Activated naive CD8-positive, alpha-beta T cell (primary cell): ENCODE measurements at regions not wholly inside any gene's neighbourhood (a gene's known extent, or its start where the extent isn't known, plus 50 kb on each side); places are given as distances from the start of the nearest gene placed in this dataset.

Experiments
- H3K27ac Mint-ChIP-seq: one replicate; pipeline ENCODE4 v1.8.0; 2021; ENCODE audit warnings: mixed read lengths
- H3K27me3 Mint-ChIP-seq: one replicate; pipeline ENCODE4 v1.8.0; 2021; ENCODE audit warnings: mixed read lengths
- H3K36me3 Mint-ChIP-seq: one replicate; pipeline ENCODE4 v1.8.0; 2021; ENCODE audit warnings: mixed read lengths
- H3K4me1 Mint-ChIP-seq: one replicate; pipeline ENCODE4 v1.8.0; 2021; ENCODE audit warnings: low read depth, mixed read lengths
- H3K4me3 Mint-ChIP-seq: one replicate; pipeline ENCODE4 v1.8.0; 2021; ENCODE audit warnings: mild to moderate bottlenecking, mixed read lengths
- H3K9me3 Mint-ChIP-seq: one replicate; pipeline ENCODE4 v1.8.0; 2021; ENCODE audit warnings: low read depth, mixed read lengths

DNA sequence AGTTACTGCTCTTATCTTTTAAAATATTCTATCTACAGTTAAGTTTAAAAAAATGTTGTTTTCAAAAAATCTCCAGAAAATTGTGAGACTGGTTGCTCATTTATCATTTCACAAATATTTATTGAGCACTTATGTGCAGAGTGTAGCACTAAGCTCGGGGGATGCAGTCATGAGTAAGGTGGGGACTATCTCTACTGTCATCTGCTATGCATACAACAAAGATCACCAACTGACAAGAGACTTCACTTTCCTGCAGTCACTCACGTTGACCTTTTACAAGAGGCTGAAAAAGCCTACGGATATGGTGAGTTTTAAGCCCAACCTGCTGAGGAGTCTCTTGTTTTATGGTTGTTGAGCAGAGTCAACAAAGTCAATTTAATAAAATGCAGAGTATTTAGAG, 392.5 kb downstream of the KLF12 start:
- Mint-ChIP-seq H3K9me3 (no peaks in the 10 kb centered on the region), H3K27me3 (no peaks in the 10 kb centered on the region), H3K4me3 (no peak overlapping the region), H3K4me1 (peaks cover 51% of the 10 kb centered on the region), H3K27ac (peak overlapping the region; percentile 81), H3K36me3 (peaks cover 10% of the 10 kb centered on the region)

DNA sequence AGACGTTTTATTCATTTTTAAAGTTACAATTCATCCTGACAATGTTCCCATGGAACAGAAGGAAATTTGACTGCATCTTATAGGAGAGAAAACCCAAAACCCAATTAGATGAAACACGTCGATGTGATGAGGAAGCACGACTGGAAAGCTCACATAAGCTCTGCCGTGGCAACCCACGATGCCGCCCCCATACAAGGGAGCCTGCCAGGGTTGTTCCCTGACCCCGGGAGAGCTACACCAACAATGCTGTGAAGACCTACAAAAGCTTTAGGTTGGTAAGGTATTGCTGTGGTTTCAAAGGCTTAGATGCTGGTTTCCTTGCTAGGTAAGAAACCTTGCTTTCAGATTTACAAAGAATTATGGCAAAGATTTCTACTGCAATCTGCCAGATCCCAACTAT, 393.1 kb downstream of the KLF12 start:
- Mint-ChIP-seq H3K27ac (peak overlapping the region; percentile 35), H3K4me1 (peaks cover 50% of the 10 kb centered on the region), H3K36me3 (peaks cover 12% of the 10 kb centered on the region), H3K9me3 (no peaks in the 10 kb centered on the region), H3K27me3 (no peaks in the 10 kb centered on the region), H3K4me3 (peak overlapping the region; percentile 65)

DNA sequence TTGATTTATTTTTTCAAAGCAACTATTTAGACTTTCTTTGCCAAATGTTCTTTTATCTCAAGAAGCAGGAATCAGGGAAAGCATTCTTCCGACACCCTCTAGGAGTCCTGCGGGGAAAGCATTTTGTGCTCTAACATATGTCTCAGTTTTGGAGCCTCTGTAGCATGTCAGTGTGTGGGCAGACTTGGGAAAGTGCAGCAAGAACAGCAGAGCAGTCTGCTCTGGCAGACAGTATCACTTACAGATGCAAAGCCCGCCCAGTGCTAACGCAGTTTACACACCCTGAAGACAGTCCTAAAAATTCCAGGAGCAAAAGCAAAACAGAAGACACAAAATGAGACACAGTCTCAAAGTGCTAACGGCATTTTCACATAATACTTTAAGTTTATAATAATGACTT, 393.5 kb downstream of the KLF12 start:
- H3K27ac Mint-ChIP-seq = peak overlapping the region; percentile 35
- peak overlapping the region; percentile 65 for H3K4me3 Mint-ChIP-seq
- H3K9me3 Mint-ChIP-seq = no peaks in the 10 kb centered on the region
- H3K36me3 Mint-ChIP-seq = peaks cover 14% of the 10 kb centered on the region
- peaks cover 46% of the 10 kb centered on the region for H3K4me1 Mint-ChIP-seq
- H3K27me3 Mint-ChIP-seq = no peaks in the 10 kb centered on the region

DNA sequence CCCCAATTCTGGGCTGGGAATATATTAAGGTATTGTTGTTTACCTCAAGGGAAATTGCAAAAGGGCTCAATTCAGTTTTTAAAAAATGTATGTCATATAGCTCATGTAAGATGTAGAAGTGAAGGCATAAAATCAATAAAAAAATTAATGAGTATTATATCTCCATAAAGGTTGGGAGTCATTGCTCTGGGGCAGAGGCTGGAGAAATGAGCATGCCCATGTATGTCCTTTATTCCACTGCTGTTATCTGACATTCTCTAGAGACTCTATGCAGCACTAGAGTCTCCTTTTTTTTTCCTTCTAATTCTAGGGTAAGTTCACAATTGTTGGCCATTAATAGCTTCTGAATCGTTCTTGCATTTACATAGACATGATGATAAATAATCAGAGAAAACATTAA, 394.8 kb downstream of the KLF12 start:
- Mint-ChIP-seq H3K9me3 (no peaks in the 10 kb centered on the region), H3K4me3 (no peak overlapping the region), H3K4me1 (peaks cover 44% of the 10 kb centered on the region), H3K27ac (no peak overlapping the region), H3K36me3 (peaks cover 17% of the 10 kb centered on the region), H3K27me3 (no peaks in the 10 kb centered on the region)

DNA sequence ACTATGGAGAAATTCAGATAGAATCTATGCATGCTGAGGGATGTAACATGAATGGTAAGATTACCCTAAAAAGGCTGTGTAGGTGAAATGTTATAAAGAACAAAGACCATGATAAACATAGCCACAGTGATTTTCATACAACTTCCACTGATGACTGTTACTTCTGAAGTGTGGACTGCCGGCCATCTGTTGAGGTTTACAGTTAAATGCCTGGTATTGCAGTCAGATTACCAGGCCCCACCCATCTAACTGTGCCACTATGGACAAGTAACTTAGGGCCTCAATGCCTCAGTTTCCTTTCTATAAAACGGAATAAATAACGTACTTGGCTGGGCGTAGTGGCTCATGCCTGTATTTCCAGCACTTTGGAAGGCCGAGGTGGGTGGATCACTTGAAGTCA, 395.6 kb downstream of the KLF12 start:
- H3K4me1 Mint-ChIP-seq = peaks cover 41% of the 10 kb centered on the region
- no peak overlapping the region for H3K4me3 Mint-ChIP-seq
- no peak overlapping the region for H3K27ac Mint-ChIP-seq
- peaks cover 16% of the 10 kb centered on the region for H3K36me3 Mint-ChIP-seq
- H3K9me3 Mint-ChIP-seq = no peaks in the 10 kb centered on the region
- no peaks in the 10 kb centered on the region for H3K27me3 Mint-ChIP-seq

DNA sequence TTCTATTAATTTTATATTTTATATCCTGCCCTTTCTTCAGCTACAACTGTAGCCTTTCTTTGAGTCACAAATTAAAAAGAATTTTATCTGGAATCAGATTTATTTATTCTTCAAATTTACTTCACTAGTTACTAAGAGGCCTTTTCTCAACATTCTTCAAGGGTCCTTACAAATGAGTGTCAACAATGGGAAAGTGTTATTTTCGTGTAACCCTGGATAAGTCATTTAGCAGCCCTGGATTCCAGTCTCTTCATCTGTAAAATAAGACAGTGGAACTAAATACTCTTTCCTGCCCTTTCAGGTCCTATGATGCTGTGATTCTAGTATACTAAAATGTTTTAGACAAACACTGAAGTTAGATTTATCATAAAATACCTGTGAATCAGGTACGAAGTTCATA, 397.0 kb downstream of the KLF12 start:
- Mint-ChIP-seq H3K27me3 (no peaks in the 10 kb centered on the region), H3K27ac (no peak overlapping the region), H3K9me3 (no peaks in the 10 kb centered on the region), H3K4me1 (peaks cover 33% of the 10 kb centered on the region), H3K4me3 (no peak overlapping the region), H3K36me3 (peaks cover 15% of the 10 kb centered on the region)

DNA sequence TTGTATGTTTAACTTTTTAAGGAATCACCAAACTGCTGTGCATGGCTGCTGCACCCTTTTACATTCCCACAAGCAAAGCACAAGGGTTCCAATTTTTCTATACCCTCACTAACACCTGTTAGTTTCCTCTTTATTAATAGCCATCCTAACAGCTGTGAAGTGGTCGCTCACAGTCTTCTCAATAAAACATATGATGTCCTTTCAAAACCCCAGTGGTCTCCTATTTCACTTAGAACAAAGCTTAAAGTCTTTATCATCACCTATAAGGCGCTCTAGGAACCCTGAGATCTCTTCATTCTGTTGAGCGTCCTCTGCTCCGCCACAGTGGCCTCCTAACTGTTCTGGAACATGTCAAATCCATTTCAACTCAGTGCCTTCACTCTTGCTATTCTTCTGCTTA, 400.5 kb downstream of the KLF12 start:
- Mint-ChIP-seq H3K4me1 (peaks cover 19% of the 10 kb centered on the region), H3K27me3 (no peaks in the 10 kb centered on the region), H3K4me3 (no peak overlapping the region), H3K36me3 (peaks cover 21% of the 10 kb centered on the region), H3K27ac (no peak overlapping the region), H3K9me3 (no peaks in the 10 kb centered on the region)

DNA sequence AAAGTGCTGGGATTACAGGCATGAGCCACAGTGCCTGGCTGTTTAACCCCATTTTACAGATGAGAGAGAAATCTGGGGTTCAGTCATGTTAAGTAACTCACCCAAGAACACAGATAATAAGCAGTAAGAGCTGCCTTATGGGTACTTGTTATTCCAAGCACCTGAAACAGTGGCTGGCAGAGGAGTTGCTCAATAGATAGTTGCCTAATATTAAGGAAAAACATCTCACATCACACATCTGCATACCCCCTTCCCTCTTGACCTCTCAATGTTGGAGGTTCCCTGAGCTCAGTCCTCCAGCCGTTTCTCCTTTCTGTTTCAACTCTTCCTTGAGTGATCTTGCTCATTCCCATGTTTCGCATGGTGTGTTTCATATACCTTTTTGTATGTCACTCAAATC, 401.9 kb downstream of the KLF12 start:
- Mint-ChIP-seq H3K27ac (peak overlapping the region; percentile 46), H3K9me3 (no peaks in the 10 kb centered on the region), H3K4me1 (peaks cover 19% of the 10 kb centered on the region), H3K27me3 (no peaks in the 10 kb centered on the region), H3K36me3 (peaks cover 28% of the 10 kb centered on the region), H3K4me3 (no peak overlapping the region)

DNA sequence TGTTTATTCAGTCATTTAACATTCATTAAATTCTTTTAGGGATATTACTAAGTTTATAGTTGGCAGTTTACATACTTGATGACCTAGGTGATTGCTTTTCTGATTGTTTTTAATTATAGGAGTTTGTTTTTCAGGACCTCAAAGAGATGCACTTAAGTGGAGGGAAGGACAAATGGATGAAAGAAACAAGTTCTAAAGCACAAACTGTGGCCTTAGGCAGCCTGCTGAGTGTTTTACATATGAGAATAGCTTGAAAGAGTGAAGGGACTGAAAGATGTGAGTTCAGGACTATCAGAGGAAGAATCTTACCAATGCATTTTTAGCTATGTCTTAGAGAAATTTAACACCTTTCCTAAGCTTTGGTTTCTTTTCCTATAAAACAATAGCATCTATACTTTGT, 402.6 kb downstream of the KLF12 start:
- H3K27ac Mint-ChIP-seq = no peak overlapping the region
- no peaks in the 10 kb centered on the region for H3K27me3 Mint-ChIP-seq
- H3K4me1 Mint-ChIP-seq = peaks cover 19% of the 10 kb centered on the region
- peaks cover 35% of the 10 kb centered on the region for H3K36me3 Mint-ChIP-seq
- H3K9me3 Mint-ChIP-seq = no peaks in the 10 kb centered on the region
- no peak overlapping the region for H3K4me3 Mint-ChIP-seq

DNA sequence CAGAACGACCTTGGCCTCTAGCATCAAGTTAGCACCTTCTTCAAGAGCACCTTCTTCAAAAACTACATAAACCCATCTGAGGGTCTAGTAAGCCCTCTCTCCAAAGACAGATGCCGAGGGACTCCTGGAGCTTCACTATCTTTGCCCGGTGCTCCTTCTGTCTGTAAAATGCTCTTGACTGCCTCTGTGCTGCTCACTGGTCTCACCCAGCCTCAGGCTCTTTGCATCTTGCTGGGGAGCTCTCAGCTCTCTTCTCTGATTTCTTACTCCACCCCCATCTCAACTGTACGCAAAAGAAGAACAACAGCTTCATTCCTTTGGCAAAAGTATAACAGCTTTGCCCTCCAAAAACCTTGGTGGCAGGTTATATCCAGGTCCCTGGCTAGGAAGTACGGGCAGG, 404.2 kb downstream of the KLF12 start:
- peaks cover 28% of the 10 kb centered on the region for H3K36me3 Mint-ChIP-seq
- no peak overlapping the region for H3K27ac Mint-ChIP-seq

DNA sequence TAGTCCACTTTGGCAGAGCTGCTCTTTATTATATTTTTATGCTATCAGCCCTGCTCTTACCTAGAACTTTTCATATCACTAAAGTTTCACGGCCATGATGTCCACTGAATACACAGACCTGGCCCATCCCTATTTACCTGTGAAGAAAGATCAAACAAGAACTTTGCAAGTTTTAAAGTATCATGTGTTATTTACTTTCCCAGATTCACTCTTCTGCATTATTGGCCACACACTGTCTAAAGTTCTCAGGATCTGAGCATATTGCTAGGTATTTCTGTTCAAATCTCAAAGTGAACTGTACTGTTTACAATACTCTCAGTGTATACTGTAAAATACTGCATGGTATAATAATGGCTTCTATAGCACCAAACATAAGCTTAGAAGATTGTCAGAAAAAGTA, 405.2 kb downstream of the KLF12 start:
- Mint-ChIP-seq H3K27me3 (no peaks in the 10 kb centered on the region), H3K4me1 (peaks cover 15% of the 10 kb centered on the region), H3K36me3 (peaks cover 30% of the 10 kb centered on the region), H3K4me3 (no peak overlapping the region), H3K9me3 (no peaks in the 10 kb centered on the region), H3K27ac (no peak overlapping the region)

More for the DNA sequence above, 404.2 kb downstream of the KLF12 start:
- H3K4me3 Mint-ChIP-seq = no peak overlapping the region
- no peaks in the 10 kb centered on the region for H3K9me3 Mint-ChIP-seq
- peaks cover 15% of the 10 kb centered on the region for H3K4me1 Mint-ChIP-seq
- no peaks in the 10 kb centered on the region for H3K27me3 Mint-ChIP-seq

DNA sequence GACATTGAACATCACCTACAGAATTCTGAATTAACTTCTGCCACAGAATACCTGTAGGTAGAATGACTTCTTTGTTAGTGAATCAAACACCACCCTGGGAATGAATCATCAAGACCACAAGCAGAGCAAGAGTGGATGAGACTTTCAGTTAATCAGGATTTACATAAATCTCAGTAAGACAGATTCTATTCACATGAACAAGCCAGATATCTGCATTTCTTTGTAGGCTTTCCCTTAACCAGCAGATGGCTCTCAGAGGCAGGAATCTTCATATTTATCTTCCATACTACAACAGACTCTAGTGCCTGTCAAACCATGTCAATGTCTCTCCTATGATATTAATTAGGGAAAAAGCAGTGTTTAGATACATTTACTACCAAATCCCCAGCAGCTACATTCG, 412.1 kb downstream of the KLF12 start:
- H3K9me3 Mint-ChIP-seq = no peaks in the 10 kb centered on the region
- peaks cover 19% of the 10 kb centered on the region for H3K36me3 Mint-ChIP-seq
- no peaks in the 10 kb centered on the region for H3K27me3 Mint-ChIP-seq
- H3K27ac Mint-ChIP-seq = no peak overlapping the region
- no peak overlapping the region for H3K4me3 Mint-ChIP-seq
- peaks cover 39% of the 10 kb centered on the region for H3K4me1 Mint-ChIP-seq

DNA sequence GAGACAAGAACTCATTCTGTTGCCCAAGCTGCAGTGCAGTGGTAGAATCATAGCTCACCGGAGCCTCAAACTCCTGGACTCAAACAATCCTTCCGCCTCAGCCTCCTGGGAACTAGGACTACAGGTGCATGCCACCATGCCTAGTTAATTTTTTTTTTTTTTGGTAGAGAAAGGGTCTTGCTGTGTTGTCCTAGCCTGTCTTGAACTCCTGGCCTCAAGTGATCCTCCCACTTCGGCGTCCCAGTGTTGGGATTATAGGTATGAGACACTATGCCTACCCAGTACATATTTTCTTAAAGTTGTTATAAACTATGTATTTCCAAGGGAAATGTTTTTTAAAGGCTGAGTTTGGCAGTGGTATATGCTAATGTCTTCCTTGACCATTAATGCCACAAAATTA, 412.6 kb downstream of the KLF12 start:
- Mint-ChIP-seq H3K4me1 (peaks cover 44% of the 10 kb centered on the region), H3K36me3 (peaks cover 14% of the 10 kb centered on the region), H3K4me3 (no peak overlapping the region), H3K9me3 (no peaks in the 10 kb centered on the region), H3K27me3 (no peaks in the 10 kb centered on the region), H3K27ac (no peak overlapping the region)

DNA sequence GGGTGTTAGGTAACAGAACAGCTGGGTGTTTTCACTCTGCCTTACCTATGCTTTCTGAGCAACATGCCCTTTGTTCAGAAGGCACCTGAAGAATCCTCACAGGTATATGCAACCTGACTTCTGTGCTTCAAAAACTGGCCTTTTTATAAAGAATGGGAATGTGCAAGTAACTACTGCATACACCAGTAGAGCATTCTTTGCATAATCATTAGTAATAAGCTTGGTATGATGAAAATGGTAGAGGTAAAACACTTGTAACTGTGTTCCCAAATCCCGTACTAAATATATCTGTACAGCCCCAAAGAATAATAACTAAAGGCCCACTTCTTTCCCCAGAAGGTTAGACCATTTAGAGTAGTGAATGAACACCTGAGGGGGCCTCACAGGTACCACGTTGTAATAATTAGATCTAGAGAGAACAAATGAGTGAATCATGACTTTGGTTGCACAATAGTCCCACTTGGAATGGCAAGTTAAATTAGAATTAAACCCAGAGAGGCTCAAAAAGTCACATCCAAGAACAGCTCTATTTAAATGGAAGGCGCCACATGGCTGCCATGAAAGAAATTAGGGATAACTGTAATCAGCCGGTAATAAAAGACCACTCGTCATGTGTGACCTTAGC, 413.9 kb downstream of the KLF12 start:
- Mint-ChIP-seq H3K4me1 (peaks cover 56% of the 10 kb centered on the region), H3K27ac (no peak overlapping the region), H3K36me3 (peaks cover 15% of the 10 kb centered on the region), H3K9me3 (no peaks in the 10 kb centered on the region), H3K27me3 (no peaks in the 10 kb centered on the region), H3K4me3 (no peak overlapping the region)

DNA sequence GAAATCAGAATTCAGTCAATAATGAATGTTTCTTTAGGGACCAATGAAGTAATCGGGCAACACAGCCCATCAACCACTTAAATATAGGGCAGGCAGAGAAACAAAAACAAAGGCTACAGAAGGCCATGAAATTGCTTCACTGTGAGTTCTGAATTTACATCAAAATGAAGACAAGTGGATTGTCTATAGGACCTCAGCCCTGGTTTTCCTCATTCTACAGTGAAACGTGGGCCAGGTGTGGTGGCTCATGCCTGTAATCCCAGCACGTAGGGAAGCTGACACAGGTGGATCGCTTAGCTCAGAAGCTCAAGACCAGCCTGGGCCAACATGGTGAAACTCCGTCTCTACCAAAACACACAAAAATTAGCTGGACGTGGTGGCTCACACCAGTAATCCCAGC, 416.0 kb downstream of the KLF12 start:
- H3K36me3 Mint-ChIP-seq = peaks cover 18% of the 10 kb centered on the region
- H3K27me3 Mint-ChIP-seq = no peaks in the 10 kb centered on the region
- H3K27ac Mint-ChIP-seq = peak overlapping the region; percentile 87
- H3K9me3 Mint-ChIP-seq = no peaks in the 10 kb centered on the region
- no peak overlapping the region for H3K4me3 Mint-ChIP-seq
- peaks cover 73% of the 10 kb centered on the region for H3K4me1 Mint-ChIP-seq

DNA sequence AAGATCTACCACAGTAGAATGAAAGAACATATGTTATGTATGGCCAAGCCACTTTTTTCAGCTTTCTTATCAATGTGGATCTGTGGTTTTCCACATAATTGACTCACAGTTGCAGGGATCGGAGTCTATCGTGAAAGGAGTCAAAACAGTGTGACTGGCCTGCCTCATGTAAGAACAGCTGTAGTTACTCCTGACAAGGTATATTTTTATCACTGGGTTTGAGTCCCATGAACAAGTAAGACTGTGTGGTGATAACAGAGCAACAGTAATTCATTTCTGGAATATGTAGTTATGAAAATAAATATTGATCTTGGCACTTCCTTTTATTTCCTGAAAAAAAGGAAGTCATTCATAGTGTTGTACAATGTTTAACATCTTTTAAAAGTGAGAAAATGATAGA, 416.6 kb downstream of the KLF12 start:
- Mint-ChIP-seq H3K27ac (peak overlapping the region; percentile 87), H3K27me3 (no peaks in the 10 kb centered on the region), H3K4me1 (peaks cover 68% of the 10 kb centered on the region), H3K36me3 (peaks cover 22% of the 10 kb centered on the region), H3K9me3 (no peaks in the 10 kb centered on the region), H3K4me3 (peak overlapping the region; percentile 64)
